ENCODE measurements at regions not wholly inside any gene's neighbourhood (a gene's known extent, or its start where the extent isn't known, plus 50 kb on each side); places are given as distances from the start of the nearest gene placed in this dataset.
A peak's percentile ranks its signal among the peaks of the same experiment; 100 is the strongest.
"Not testable (repeated sequence)": the region's sequence is repeated elsewhere in the genome, so short reads cannot be mapped to it uniquely, and the experiment has no call there.

- H3K4me2 ChIP-seq = peak overlapping the region; percentile 39; the same call in 1 of the 3 replicates
- TF ChIP-seq JUNB (IDR thresholded peaks at IDR 0.05) = no peak
- TF ChIP-seq ZSCAN20 (CRISPR knock-in tag; IDR thresholded peaks at IDR 0.05) = no peak
- no peak for TF ChIP-seq RCOR1 (IDR thresholded peaks at IDR 0.05; ENCODE audit: low read depth, low read length)
- TF ChIP-seq ZNF302 (CRISPR knock-in tag; IDR thresholded peaks at IDR 0.05) = no peak
- TF ChIP-seq HOXA7 (CRISPR knock-in tag; IDR thresholded peaks at IDR 0.05) = no peak
- TF ChIP-seq MAZ (IDR thresholded peaks at IDR 0.05; ENCODE audit: borderline replicate concordance, low read depth, low read length) = no peak
- TF ChIP-seq BHLHE40 (IDR thresholded peaks at IDR 0.05; ENCODE audit: low read depth, low read length) = no peak
- no peak for TF ChIP-seq TP53 (CRISPR knock-in tag; IDR thresholded peaks at IDR 0.05)
- no peak for TF ChIP-seq NPAS2 (CRISPR knock-in tag; IDR thresholded peaks at IDR 0.05; ENCODE audit: borderline replicate concordance)
- no peak for TF ChIP-seq ZFP36 (IDR thresholded peaks at IDR 0.05; ENCODE audit: borderline replicate concordance, partially characterized antibody)
- TF ChIP-seq NFE2L2 (conservative IDR thresholded peaks at IDR 0.05; ENCODE audit: low read length) = no peak
- TF ChIP-seq CEBPB (IDR thresholded peaks at IDR 0.05) = no peak
- TF ChIP-seq PBX3 (IDR thresholded peaks at IDR 0.05) = no peak
- no peak for TF ChIP-seq EHMT2 (IDR thresholded peaks at IDR 0.05; ENCODE audit: low read depth)
- TF ChIP-seq BCL3 (IDR thresholded peaks at IDR 0.05) = no peak
- no peak for TF ChIP-seq EP300 (IDR thresholded peaks at IDR 0.05)
- TF ChIP-seq ESRRA (IDR thresholded peaks at IDR 0.05; ENCODE audit: borderline replicate concordance, low read length) = no peak
- no peak for TF ChIP-seq E2F6 (IDR thresholded peaks at IDR 0.05; ENCODE audit: borderline replicate concordance, low read depth)
- H3K4me3 ChIP-seq = no peak overlapping the region
- no peaks in the 10 kb centered on the region for H3K4me1 ChIP-seq
- no peaks in the 10 kb centered on the region for H3K9me3 ChIP-seq
- ATAC-seq (peak in 1 of 2 experiments; percentile 63; a peak in 3 of 6 replicates), DNase-seq (ENCODE audit: low read depth in 1 of 2, low spot score in 1 of 2) (no peak), FAIRE-seq (no peak)
- 36% methylated on average over 26 of the region's 29 CpGs for WGBS (ENCODE audit: missing lambda C conversion rate)
- ChIA-PET POLR2A (no interaction called here), CTCF (interaction anchor here (0.5 to 0.9 kb wide), 2 partner anchors 210 to 318 kb away, joined by 3 read pairs; no protein-coding TSS in a partner anchor)
- H3K27ac ChIP-seq = no peak overlapping the region
Observed at GRCh38 chr17:34423978-34424813, 61.2 kb upstream of the CCL1 start.

- WGBS (ENCODE audit: missing lambda C conversion rate) = 65% methylated on average over 7 of the region's 7 CpGs
- H3K9me3 ChIP-seq; H3K27ac ChIP-seq; H3K4me2 ChIP-seq; POLR2A ChIA-PET; H3K4me1 ChIP-seq; H3K4me3 ChIP-seq; DNase-seq (ENCODE audit: low read depth in 1 of 2, low spot score in 1 of 2); ATAC-seq; FAIRE-seq: not testable (repeated sequence)
- CTCF ChIA-PET = interaction anchor here (1.5 to 1.6 kb wide), 4 partner anchors 15 to 699 kb away, joined by 3 to 6 read pairs (median 5); no protein-coding TSS in a partner anchor
Observed at GRCh38 chr17:34423315-34423714, 60.3 kb upstream of the CCL1 start.

- no peak for FAIRE-seq
- TF ChIP-seq HOXB13 (CRISPR knock-in tag; IDR thresholded peaks at IDR 0.05; ENCODE audit: low read depth) (no peak), CBX8 (IDR thresholded peaks at IDR 0.05) (no peak), SMC3 (IDR thresholded peaks at IDR 0.05) (no peak)
- no peak; a peak in 1 of 6 replicates for ATAC-seq
- POLR2A ChIA-PET = interaction anchor here (0.6 to 1.4 kb wide), 2 partner anchors 560 to 1317 kb away, joined by 3 read pairs; partner anchors contain the start of gene LIG3
- no peak overlapping the region for H3K4me3 ChIP-seq
- CTCF ChIA-PET = interaction anchor here (0.6 to 5.8 kb wide), 37 partner anchors 10 to 1326 kb away, joined by 3 to 40 read pairs (median 4); partner anchors contain the start of genes FNDC8 and RAD51D
- H3K4me1 ChIP-seq = no peaks in the 10 kb centered on the region
- H3K27ac ChIP-seq = no peak overlapping the region
- DNase-seq (ENCODE audit: low read depth in 1 of 2, low spot score in 1 of 2) = no peak
- WGBS (ENCODE audit: missing lambda C conversion rate) = 43% methylated on average over 3 of the region's 3 CpGs
- H3K4me2 ChIP-seq = no peak overlapping the region
- H3K9me3 ChIP-seq = no peaks in the 10 kb centered on the region
Observed at GRCh38 chr17:34420900-34421299, 57.9 kb upstream of the CCL1 start.

All from A549 (cell line).